HepG2 (cell line): ENCODE measurements at regions not wholly inside any gene's neighbourhood (a gene's known extent, or its start where the extent isn't known, plus 50 kb on each side); places are given as distances from the start of the nearest gene placed in this dataset.

ENCODE experiments used
- ATAC-seq: fragments of 200-7000 bp; cut with Tn5 transposase; 3 replicates; pipeline ENCODE4 v1.9.1; 2020; ENCODE audit warnings: mild to moderate bottlenecking, moderate library complexity
- BruUV-seq: library from RNA; stranded (reverse); fragments of 400-500 nt; replicated peaks from 2 replicates; lab custom pipeline; 2021; lab: Mats Ljungman, UMichigan
- CTCF ChIA-PET: fragments of 300-600 bp; formaldehyde crosslinking; extraction: SDS; loops from one replicate; lab custom pipeline; 2021; ENCODE audit warnings: low total read pairs, inconsistent platforms, low intra/inter-chr PET ratio; lab: Yijun Ruan, JAX
- POLR2A ChIA-PET: fragments of 350-600 bp; sonication (Branson Sonifier 250); formaldehyde crosslinking; loops from one replicate; lab custom pipeline; 2020; ENCODE audit warnings: antibody characterized with exemption, inconsistent platforms; lab: Yijun Ruan, JAX
- DNase-seq: peaks from one replicate; pipeline ENCODE4 v3.0.0-alpha.2; 2015; ENCODE audit warnings: low spot score
- FAIRE-seq: peaks from 3 replicates; lab custom pipeline; 2011; peaks lifted over from hg19 to GRCh38; lab: Jason Lieb, UNC
- H2AFZ ChIP-seq: one replicate; pipeline ENCODE4 v1.6.1; 2011; ENCODE audit warnings: low read length, inconsistent platforms
- H3K27ac ChIP-seq: fragments of 300-600 bp; 3 replicates; pipeline ENCODE4 v1.8.0; 2011; ENCODE audit warnings: mixed run types, mild to moderate bottlenecking, mixed read lengths, low read length, inconsistent platforms; ENCODE audit not compliant: insufficient read depth; ENCODE audit errors: extremely low read length
- H3K27me3 ChIP-seq, 2 experiments: fragments of 200-600 bp in 1 of 2; 2 replicates in 1 of 2; 3 replicates in 1 of 2; pipeline versions ENCODE4 v1.6.0 to v1.8.0; 2011; ENCODE audit warnings: low read length in 2 of 2, mild to moderate bottlenecking in 2 of 2, moderate library complexity in 2 of 2, inconsistent platforms in 1 of 2; ENCODE audit not compliant: insufficient read depth in 2 of 2, control insufficient read depth in 1 of 2
- H3K36me3 ChIP-seq, 2 experiments: fragments of 200-600 bp in 1 of 2; replicated peaks in 1 of 2; 2 replicates in 1 of 2; 3 replicates in 1 of 2; pipeline versions ENCODE4 v1.5.1 to v1.8.0; 2011; ENCODE audit warnings: low read length in 2 of 2, inconsistent platforms in 1 of 2; ENCODE audit not compliant: insufficient read depth in 2 of 2, control insufficient read depth in 1 of 2
- H3K4me1 ChIP-seq: 2 replicates; pipeline ENCODE4 v1.5.1; 2012; ENCODE audit warnings: low read length, inconsistent platforms; ENCODE audit not compliant: insufficient read depth
- H3K4me2 ChIP-seq: 2 replicates; pipeline ENCODE4 v1.6.0; 2011; ENCODE audit warnings: low read depth, low read length, inconsistent platforms
- H3K4me3 ChIP-seq, 3 experiments: fragments of 200-600 bp in 1 of 3; sonication (generic), shearing (Covaris generic) in 1 of 3; replicated peaks in 1 of 3; 2 replicates each; pipeline ENCODE4 v1.5.1; 2011 to 2016; ENCODE audit warnings: low read length in 3 of 3, inconsistent platforms in 2 of 3, low read depth in 2 of 3, mild to moderate bottlenecking in 2 of 3, control low read depth in 1 of 3, mixed read lengths in 1 of 3; ENCODE audit not compliant: insufficient read depth in 1 of 3
- H3K79me2 ChIP-seq: one replicate; pipeline ENCODE4 v1.6.1; 2011; ENCODE audit warnings: low read length, inconsistent platforms; ENCODE audit not compliant: insufficient read depth
- H3K9ac ChIP-seq: 2 replicates; pipeline ENCODE4 v1.6.0; 2011; ENCODE audit warnings: mild to moderate bottlenecking, low read depth, low read length, inconsistent platforms; ENCODE audit not compliant: insufficient read depth
- H3K9me3 ChIP-seq: 2 replicates; pipeline ENCODE4 v1.5.1; 2012; ENCODE audit warnings: mild to moderate bottlenecking, low read length
- H4K20me1 ChIP-seq: 2 replicates; pipeline ENCODE4 v1.6.0; 2011; ENCODE audit warnings: inconsistent platforms, mild to moderate bottlenecking, low read length, moderate library complexity; ENCODE audit not compliant: insufficient read depth
- CHD2 ChIP-seq: IDR thresholded peaks from 2 replicates; pipeline ENCODE4 v1.6.1; 2011; ENCODE audit warnings: low read depth, low read length, improper control_type of control experiment
- HDAC6 ChIP-seq: fragments of 200-600 bp; sonication (generic); IDR thresholded peaks from 2 replicates; pipeline ENCODE4 v1.7.0; 2017; ENCODE audit warnings: mild to moderate bottlenecking, antibody characterized with exemption, low read length, low read depth
- HHEX ChIP-seq: IDR thresholded peaks from 2 replicates; pipeline ENCODE4 v1.6.1; 2016; ENCODE audit warnings: control low read depth
- HOXA3 ChIP-seq: sonication (generic); formaldehyde crosslinking; IDR thresholded peaks from 2 replicates; pipeline ENCODE4 v1.5.0; 2020; ENCODE audit warnings: missing genetic modification reagents
- KDM5A ChIP-seq: fragments of 200-600 bp; sonication (generic); IDR thresholded peaks from 2 replicates; pipeline ENCODE4 v1.7.0; 2018; ENCODE audit warnings: antibody characterized with exemption, mild to moderate bottlenecking, low read length, borderline replicate concordance
- MTF2 ChIP-seq: sonication (generic); formaldehyde crosslinking; IDR thresholded peaks from 2 replicates; pipeline ENCODE4 v1.5.0; 2020; ENCODE audit warnings: missing genetic modification reagents, borderline replicate concordance
- NPAS2 ChIP-seq: sonication (generic); formaldehyde crosslinking; IDR thresholded peaks from 2 replicates; pipeline ENCODE4 v1.8.0; 2022; ENCODE audit warnings: mild to moderate bottlenecking, missing genetic modification reagents, borderline replicate concordance
- ONECUT2 ChIP-seq: sonication (generic); formaldehyde crosslinking; IDR thresholded peaks from 2 replicates; pipeline ENCODE4 v1.4.0; 2020; ENCODE audit warnings: missing genetic modification reagents
- SIX4 ChIP-seq: sonication (generic); formaldehyde crosslinking; IDR thresholded peaks from 2 replicates; pipeline ENCODE4 v1.4.0; 2020; ENCODE audit warnings: missing genetic modification reagents
- TBL1XR1 ChIP-seq: fragments of 150-350 bp; IDR thresholded peaks from 2 replicates; pipeline ENCODE4 v1.6.1; 2014; ENCODE audit warnings: borderline replicate concordance, low read length; ENCODE audit not compliant: partially characterized antibody
- TCF12 ChIP-seq, 2 experiments: fragments of 450-650 bp in 1 of 2; sonication (generic) in 1 of 2; formaldehyde crosslinking in 1 of 2; IDR thresholded peaks; 2 replicates each; pipeline versions ENCODE4 v1.6.1 to v1.8.0; 2017 to 2022; ENCODE audit warnings: antibody characterized with exemption in 1 of 2, mild to moderate bottlenecking in 1 of 2, missing genetic modification reagents in 1 of 2, moderate library complexity in 1 of 2
- TEAD3 ChIP-seq: optimal IDR thresholded peaks from 2 replicates; pipeline ENCODE3; 2016; ENCODE audit warnings: borderline replicate concordance
- ZFP90 ChIP-seq: sonication (generic); formaldehyde crosslinking; IDR thresholded peaks from 2 replicates; pipeline ENCODE4 v1.8.0; 2022; ENCODE audit warnings: missing genetic modification reagents, mild to moderate bottlenecking, inconsistent platforms, borderline replicate concordance
- ZNF34 ChIP-seq: sonication (generic); formaldehyde crosslinking; IDR thresholded peaks from 2 replicates; pipeline ENCODE4 v1.4.0; 2020; ENCODE audit warnings: mild to moderate bottlenecking, missing genetic modification reagents, borderline replicate concordance
- ZNF414 ChIP-seq: sonication (generic); formaldehyde crosslinking; IDR thresholded peaks from 2 replicates; pipeline ENCODE4 v1.5.0; 2020; ENCODE audit warnings: missing genetic modification reagents
- WGBS: methylation state at CpG from one replicate; pipeline ENCODE4 v1.1.6; 2017; ENCODE audit warnings: low lambda C conversion rate; 5-methylcytosine and 5-hydroxymethylcytosine counted together
- in situ Hi-C: cut with HindIII; loops from 2 replicates; pipeline ENCODE4 v1.10.0; 2017; ENCODE audit warnings: low pct_unique_long_range_greater_than_20kb; ENCODE audit not compliant: extremely low pct_ligation_motif_present
- intact Hi-C: fragments of 100-400 bp; cut with micrococcal nuclease; formaldehyde crosslinking; loops from one replicate; pipeline ENCODE4 v1.10.0; 2022; ENCODE audit not compliant: unreplicated experiment
- TF ChIP-seq, protein P1 (sequence below): sonication (generic); formaldehyde crosslinking; IDR thresholded peaks from 2 replicates; pipeline ENCODE4 v1.5.0; 2020; ENCODE audit warnings: mild to moderate bottlenecking, missing genetic modification reagents

DNA sequence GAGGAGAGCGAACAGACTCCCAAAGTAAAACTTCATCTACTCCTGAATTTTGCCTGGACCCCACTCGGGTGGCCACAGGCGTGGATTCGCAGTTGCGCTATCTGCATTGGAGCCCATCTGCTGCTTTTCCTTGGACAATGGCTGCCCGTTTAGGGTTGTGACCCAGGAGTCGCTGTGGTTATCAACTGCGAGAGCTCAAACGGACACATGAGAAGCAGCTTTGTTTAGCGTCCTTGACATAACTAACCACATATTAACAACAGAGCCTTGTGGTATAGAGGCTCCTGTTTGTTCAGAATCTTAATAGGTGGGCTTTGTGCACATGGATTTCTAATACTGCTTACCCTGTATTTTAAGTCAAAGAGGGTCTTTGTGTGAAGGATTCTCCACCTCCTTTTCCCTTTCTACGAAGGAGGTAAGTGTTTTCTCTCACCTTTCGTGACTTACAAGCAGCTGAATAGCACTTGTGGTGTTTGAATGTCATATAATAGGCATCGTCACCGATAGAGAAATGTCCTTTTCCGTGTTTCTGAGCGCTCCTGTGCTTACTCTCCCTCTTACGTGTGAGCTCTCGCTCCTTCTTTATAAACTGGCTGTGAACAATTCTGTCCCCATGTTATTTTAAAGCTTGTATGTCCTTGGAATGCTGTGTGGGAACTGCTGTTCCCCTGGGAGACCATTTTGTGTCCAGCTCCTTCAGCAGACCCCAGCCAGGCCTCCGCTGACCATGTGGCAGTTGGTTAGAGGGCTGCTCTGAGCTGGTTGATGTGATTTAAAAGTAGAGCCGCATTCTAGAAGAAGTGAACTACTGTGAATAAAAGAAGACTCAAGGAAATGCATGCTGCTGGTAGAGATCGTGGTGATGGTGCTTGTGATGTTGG, 441.4 kb downstream of the RPS6KC1 start:
- Histone ChIP-seq H2AFZ (peak overlapping the region; percentile 74), H3K9ac (peak overlapping the region; percentile 48), H3K4me1 (peaks cover 34% of the 10 kb centered on the region), H3K79me2 (no peaks in the 10 kb centered on the region), H3K27ac (peak overlapping the region; percentile 73), H3K9me3 (no peaks in the 10 kb centered on the region), H3K36me3 (no peaks in the 10 kb centered on the region), H4K20me1 (no peaks in the 10 kb centered on the region), H3K4me3 (no peak overlapping the region; a peak in 1 of 6 replicates), H3K27me3 (no peaks in the 10 kb centered on the region), H3K4me2 (peak overlapping the region; percentile 56)
- ChIA-PET POLR2A (interaction anchor here (0.6 to 1.6 kb wide), 5 partner anchors 77 to 497 kb away, joined by 3 to 6 read pairs (median 3); partner anchors contain the start of gene PROX1), CTCF (no interaction called here)
- peak; percentile 94 for DNase-seq
- FAIRE-seq = peak; percentile 86
- in situ Hi-C loops (no loop called here), intact Hi-C loops (loop anchor here (5.0 kb wide), 1 partner anchor 120 kb away; no protein-coding TSS in a partner anchor)
- 44% methylated on average over 21 of the region's 21 CpGs for WGBS
- BruUV-seq = TSS peak; percentile 83
- ATAC-seq = peak; percentile 99
- TF ChIP-seq MTF2 (CRISPR knock-in tag) (no peak), ZNF34 (no peak), ZNF414 (CRISPR knock-in tag) (no peak), TBL1XR1 (no peak), HHEX (peak; percentile 67; the same call in 1 of the 2 replicates), HDAC6 (no peak), KDM5A (no peak), HOXA3 (CRISPR knock-in tag) (peak; percentile 95), NPAS2 (CRISPR knock-in tag) (no peak), TCF12 (IDR thresholded peaks at IDR 0.05) (no peak), TCF12 (CRISPR knock-in tag; IDR thresholded peaks at IDR 0.05) (no peak), CHD2 (no peak), TEAD3 (CRISPR knock-in tag) (peak; percentile 69), SIX4 (peak; percentile 58; the same call in 1 of the 2 replicates), ZFP90 (CRISPR knock-in tag) (no peak; the same call in 1 of the 2 replicates), ONECUT2 (CRISPR knock-in tag) (peak; percentile 11; the same call in 1 of the 2 replicates)
- TF ChIP-seq, protein P1, sequence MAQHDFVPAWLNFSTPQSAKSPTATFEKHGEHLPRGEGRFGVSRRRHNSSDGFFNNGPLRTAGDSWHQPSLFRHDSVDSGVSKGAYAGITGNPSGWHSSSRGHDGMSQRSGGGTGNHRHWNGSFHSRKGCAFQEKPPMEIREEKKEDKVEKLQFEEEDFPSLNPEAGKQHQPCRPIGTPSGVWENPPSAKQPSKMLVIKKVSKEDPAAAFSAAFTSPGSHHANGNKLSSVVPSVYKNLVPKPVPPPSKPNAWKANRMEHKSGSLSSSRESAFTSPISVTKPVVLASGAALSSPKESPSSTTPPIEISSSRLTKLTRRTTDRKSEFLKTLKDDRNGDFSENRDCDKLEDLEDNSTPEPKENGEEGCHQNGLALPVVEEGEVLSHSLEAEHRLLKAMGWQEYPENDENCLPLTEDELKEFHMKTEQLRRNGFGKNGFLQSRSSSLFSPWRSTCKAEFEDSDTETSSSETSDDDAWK (CRISPR knock-in tag) = no peak
